ENCODE measurements at regions not wholly inside any gene's neighbourhood (a gene's known extent, or its start where the extent isn't known, plus 50 kb on each side); places are given as distances from the start of the nearest gene placed in this dataset.

- Histone ChIP-seq H3K27ac (ENCODE audit: low read depth in 1 of 2, low read length in 1 of 2) (no peak overlapping the region), H3K27me3 (ENCODE audit: control insufficient read depth in 3 of 3, insufficient read depth in 3 of 3, low read length in 2 of 3) (no peaks in the 10 kb centered on the region), H3K36me3 (ENCODE audit: control insufficient read depth in 4 of 4, insufficient read depth in 4 of 4, low read length in 4 of 4) (no peaks in the 10 kb centered on the region), H3K9ac (ENCODE audit: insufficient read depth in 1 of 2, low read length in 2 of 2) (no peak overlapping the region), H3K4me3 (no peak overlapping the region), H3K4me1 (ENCODE audit: control insufficient read depth in 5 of 5, insufficient read depth in 5 of 5, low read length in 5 of 5) (peaks cover 0 to 7% (median 0%) of the 10 kb centered on the region in 5 donors), H3K9me3 (ENCODE audit: control insufficient read depth in 4 of 4, insufficient read depth in 3 of 4, low read length in 3 of 4) (no peaks in the 10 kb centered on the region)
- ATAC-seq (ENCODE audit: insufficient read depth, low FRiP score) (no peak), DNase-seq (no peak)
- no peak for TF ChIP-seq CTCF (IDR thresholded peaks at IDR 0.05; ENCODE audit: control extremely low read depth, extremely low read depth)
Observed at GRCh38 chr20:57848282-57848681, 138.5 kb upstream of the PMEPA1 start.

- H3K36me3 ChIP-seq (ENCODE audit: control insufficient read depth in 4 of 4, insufficient read depth in 4 of 4, low read length in 4 of 4), result no peaks in the 10 kb centered on the region
- H3K27ac ChIP-seq (ENCODE audit: low read depth in 1 of 2, low read length in 1 of 2), result no peak overlapping the region
- DNase-seq, result no peak
- no peak overlapping the region for H3K4me3 ChIP-seq
- peaks cover 0 to 7% (median 0%) of the 10 kb centered on the region in 5 donors for H3K4me1 ChIP-seq (ENCODE audit: control insufficient read depth in 5 of 5, insufficient read depth in 5 of 5, low read length in 5 of 5)
- TF ChIP-seq CTCF (IDR thresholded peaks at IDR 0.05; ENCODE audit: control extremely low read depth, extremely low read depth), result no peak
- ATAC-seq (ENCODE audit: insufficient read depth, low FRiP score), result no peak
- H3K27me3 ChIP-seq (ENCODE audit: control insufficient read depth in 3 of 3, insufficient read depth in 3 of 3, low read length in 2 of 3), result no peaks in the 10 kb centered on the region
- no peaks in the 10 kb centered on the region for H3K9me3 ChIP-seq (ENCODE audit: control insufficient read depth in 4 of 4, insufficient read depth in 3 of 4, low read length in 3 of 4)
- H3K9ac ChIP-seq (ENCODE audit: insufficient read depth in 1 of 2, low read length in 2 of 2), result no peak overlapping the region
Observed at GRCh38 chr20:57847104-57847503, 137.3 kb upstream of the PMEPA1 start.

- Histone ChIP-seq H3K4me1 (ENCODE audit: control insufficient read depth in 5 of 5, insufficient read depth in 5 of 5, low read length in 5 of 5) (peaks cover 0 to 19% (median 0%) of the 10 kb centered on the region in 5 donors), H3K9ac (ENCODE audit: insufficient read depth in 1 of 2, low read length in 2 of 2) (no peak overlapping the region), H3K36me3 (ENCODE audit: control insufficient read depth in 4 of 4, insufficient read depth in 4 of 4, low read length in 4 of 4) (no peaks in the 10 kb centered on the region), H3K4me3 (no peak overlapping the region), H3K27me3 (ENCODE audit: control insufficient read depth in 3 of 3, insufficient read depth in 3 of 3, low read length in 2 of 3) (no peaks in the 10 kb centered on the region), H3K27ac (ENCODE audit: low read depth in 1 of 2, low read length in 1 of 2) (no peak overlapping the region), H3K9me3 (ENCODE audit: control insufficient read depth in 4 of 4, insufficient read depth in 3 of 4, low read length in 3 of 4) (no peaks in the 10 kb centered on the region)
- 84 to 86% methylated on average over 10 of the region's 10 CpGs for whole genome bisulfite sequencing, 2 donors
- no peak for TF ChIP-seq CTCF (IDR thresholded peaks at IDR 0.05; ENCODE audit: control extremely low read depth, extremely low read depth)
- DNase-seq (peak in 1 of 3 donors; percentile 8), ATAC-seq (ENCODE audit: insufficient read depth, low FRiP score) (no peak)
Observed at GRCh38 chr20:57844626-57845596, 135.1 kb upstream of the PMEPA1 start.

All from lung (tissue), 11 donors.